Adrenal gland (tissue), 5 donors: ENCODE measurements at regions not wholly inside any gene's neighbourhood (a gene's known extent, or its start where the extent isn't known, plus 50 kb on each side); places are given as distances from the start of the nearest gene placed in this dataset.

Source experiments
- POLR2A ChIP-seq, 2 donors: fragments of 450-650 bp; IDR thresholded peaks; one replicate each; pipeline ENCODE4 v1.6.1; 2017; ENCODE audit warnings: antibody characterized with exemption in 2 of 2, mild to moderate bottlenecking in 2 of 2, moderate library complexity in 1 of 2
- TF ChIP-seq, protein P1 (sequence below), 6 experiments: fragments of 450-650 bp in 4 of 6; fragments of 200-600 bp in 2 of 6; sonication (generic) in 1 of 6; IDR thresholded peaks; 1 replicate in 5 of 6; 2 replicates in 1 of 6; pipeline versions ENCODE4 v1.5.1 to v1.8.0; 2016 to 2021; ENCODE audit warnings: antibody characterized with exemption in 6 of 6, mild to moderate bottlenecking in 2 of 6, moderate library complexity in 1 of 6
- donor health status: DM: no; HTN: no; CAD: no.

DNA sequence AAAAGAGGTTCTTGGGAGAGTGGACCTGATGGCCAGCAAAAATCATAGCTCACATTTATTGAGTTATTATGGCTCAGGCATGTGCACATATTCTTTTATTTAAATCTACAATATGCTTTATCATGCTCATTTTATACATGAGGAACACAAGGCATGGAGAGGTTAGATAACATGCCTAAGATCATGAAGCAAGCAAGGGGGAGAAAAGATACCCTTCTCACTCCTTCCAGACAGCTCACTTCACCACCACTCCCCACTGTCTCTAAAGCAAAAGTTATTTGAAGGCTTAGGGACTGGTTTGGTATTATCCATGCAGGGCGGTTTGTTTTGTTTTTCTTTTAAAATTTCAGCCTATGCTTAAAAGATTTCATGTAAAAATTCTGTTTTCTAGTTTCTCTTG is 59.0 kb upstream of the PDE8B start:
- TF ChIP-seq, protein P1, sequence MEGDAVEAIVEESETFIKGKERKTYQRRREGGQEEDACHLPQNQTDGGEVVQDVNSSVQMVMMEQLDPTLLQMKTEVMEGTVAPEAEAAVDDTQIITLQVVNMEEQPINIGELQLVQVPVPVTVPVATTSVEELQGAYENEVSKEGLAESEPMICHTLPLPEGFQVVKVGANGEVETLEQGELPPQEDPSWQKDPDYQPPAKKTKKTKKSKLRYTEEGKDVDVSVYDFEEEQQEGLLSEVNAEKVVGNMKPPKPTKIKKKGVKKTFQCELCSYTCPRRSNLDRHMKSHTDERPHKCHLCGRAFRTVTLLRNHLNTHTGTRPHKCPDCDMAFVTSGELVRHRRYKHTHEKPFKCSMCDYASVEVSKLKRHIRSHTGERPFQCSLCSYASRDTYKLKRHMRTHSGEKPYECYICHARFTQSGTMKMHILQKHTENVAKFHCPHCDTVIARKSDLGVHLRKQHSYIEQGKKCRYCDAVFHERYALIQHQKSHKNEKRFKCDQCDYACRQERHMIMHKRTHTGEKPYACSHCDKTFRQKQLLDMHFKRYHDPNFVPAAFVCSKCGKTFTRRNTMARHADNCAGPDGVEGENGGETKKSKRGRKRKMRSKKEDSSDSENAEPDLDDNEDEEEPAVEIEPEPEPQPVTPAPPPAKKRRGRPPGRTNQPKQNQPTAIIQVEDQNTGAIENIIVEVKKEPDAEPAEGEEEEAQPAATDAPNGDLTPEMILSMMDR (IDR thresholded peaks at IDR 0.05): no peak
- TF ChIP-seq POLR2A (IDR thresholded peaks at IDR 0.05): no peak
